KBM-7 (cell line): ENCODE measurements at regions not wholly inside any gene's neighbourhood (a gene's known extent, or its start where the extent isn't known, plus 50 kb on each side); places are given as distances from the start of the nearest gene placed in this dataset.
A peak's percentile ranks its signal among the peaks of the same experiment; 100 is the strongest.

Experiments
- DNase-seq: peaks from one replicate; pipeline ENCODE4 v3.0.0-alpha.2; 2015
- in situ Hi-C: fragments of 300-500 bp; cut with MboI; formaldehyde crosslinking; loops from 2 replicates; pipeline ENCODE4 v1.14.3; 2020; ENCODE audit warnings: low sequenced_read_pairs, low pct_unique_long_range_greater_than_20kb, mixed read lengths

DNA sequence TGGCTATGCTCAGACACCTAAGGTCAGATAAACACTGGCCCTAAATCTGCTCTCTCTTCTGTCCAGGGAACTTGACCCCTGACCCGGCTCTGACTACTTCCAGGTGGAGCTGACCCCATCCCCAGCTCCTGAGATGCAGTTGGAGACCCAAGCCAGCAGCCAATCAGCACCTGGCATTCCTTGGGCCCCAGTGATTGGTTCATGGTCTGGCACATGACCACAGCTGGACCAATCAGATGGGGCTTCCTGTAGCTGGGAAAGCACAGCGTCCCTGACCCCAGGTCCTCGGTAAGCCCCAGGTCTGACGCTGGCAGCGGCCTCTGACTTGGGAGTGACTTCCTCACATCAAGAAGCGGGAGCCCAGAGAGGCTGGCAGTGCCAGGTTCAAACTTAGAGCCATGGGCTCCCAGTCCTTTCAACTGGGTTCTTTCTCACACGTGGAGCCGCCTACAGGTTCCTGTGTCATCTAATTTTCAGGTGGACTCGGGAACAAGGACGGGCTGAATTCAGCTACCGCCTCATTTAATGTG, 915.4 kb upstream of the TMEM132C start:
- no peak for DNase-seq
- in situ Hi-C loops: no loop called here

DNA sequence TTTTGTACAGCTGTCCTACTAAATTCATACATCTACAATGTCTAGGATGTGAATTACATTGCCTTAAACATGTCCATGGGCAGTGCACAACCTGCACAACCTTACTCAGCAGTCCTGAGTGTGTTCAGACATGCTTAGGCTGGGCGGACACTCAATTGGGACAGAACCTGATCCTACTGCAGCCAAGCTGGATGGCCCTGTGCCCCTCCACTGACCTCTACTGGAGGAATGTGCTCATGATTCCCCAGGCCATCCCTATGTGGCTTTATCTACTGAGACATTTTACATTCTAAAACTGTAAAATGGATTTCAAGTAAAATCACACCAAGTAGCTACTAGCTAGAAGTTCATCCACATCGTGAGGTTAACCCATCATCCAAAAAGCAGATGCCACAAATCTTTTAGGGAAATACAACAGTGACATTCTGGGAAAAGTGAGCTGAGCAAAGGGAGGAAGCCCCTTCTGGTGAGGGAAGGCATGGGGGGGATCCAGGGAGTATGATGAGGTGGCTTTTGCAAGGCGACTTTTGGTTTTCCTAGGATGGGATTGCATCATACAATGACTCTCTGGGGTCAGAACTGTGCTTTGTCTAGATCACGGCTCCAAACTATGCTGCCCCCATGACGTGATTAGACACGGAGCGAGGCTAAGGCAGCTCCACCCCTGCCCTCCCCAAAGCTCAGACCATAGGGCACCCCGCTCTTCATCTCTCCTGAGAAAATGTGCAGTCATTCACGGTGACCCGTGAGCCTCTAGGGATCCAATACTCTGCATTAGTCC, 911.7 kb upstream of the TMEM132C start:
- DNase-seq: no peak
- in situ Hi-C loops: no loop called here

DNA sequence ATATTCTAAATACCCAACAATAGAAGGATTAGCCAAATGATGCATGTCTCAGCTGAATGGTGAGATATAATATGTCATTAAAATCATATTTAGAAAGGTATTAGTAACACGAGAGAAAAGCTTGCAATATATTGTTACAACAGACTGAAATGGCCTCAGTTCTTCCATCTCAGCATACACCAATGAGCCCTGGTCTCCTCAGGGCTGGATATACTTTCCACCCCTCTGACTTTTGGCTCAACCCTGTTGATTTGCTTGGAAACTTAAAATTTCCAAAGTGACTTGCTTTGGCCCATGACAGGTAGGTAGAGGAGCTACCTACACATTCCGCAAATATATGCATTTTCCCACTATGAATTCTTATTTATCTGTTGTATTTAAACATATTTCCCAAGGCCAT, 908.1 kb upstream of the TMEM132C start:
- in situ Hi-C loops: no loop called here
- DNase-seq: no peak

DNA sequence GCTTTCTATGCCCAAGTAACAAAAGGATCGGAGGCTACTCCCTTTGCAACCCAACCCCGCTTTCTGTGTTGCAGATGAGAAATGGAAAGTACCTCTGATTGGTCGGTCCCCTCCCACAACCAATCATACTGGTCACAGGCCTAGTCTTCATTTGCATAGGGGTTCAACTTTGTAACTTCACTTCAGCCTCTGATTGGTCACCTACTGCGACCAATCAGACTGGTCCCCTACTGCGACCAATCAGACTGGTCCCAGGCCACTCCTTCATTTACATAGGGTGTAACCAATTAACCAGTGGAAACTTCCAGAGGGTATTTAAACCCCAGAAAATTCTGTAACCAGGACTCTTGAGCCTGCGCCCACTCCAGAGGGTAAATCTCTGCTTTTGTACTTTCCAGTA, 906.4 kb upstream of the TMEM132C start:
- no peak for DNase-seq
- in situ Hi-C loops: no loop called here

DNA sequence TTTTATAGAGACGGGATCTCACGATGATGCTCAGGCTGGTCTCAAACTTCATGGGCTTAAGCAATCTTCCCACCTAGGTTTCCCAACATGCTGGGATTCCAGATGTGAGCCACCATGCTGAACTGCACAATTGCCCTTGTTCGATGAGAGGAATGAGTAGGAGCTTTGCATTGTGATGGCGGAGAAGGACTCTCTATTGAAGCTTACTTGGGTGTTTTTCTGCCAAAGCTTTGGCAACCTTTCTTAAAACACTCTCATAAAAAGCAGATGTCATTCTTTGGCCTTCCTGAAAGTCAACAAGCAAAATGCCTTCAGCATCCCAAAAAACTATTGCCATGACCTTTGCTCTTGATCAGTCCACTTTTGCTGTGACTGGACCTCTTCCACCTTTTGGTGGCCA, 904.8 kb upstream of the TMEM132C start:
- no peak for DNase-seq
- in situ Hi-C loops: no loop called here

DNA sequence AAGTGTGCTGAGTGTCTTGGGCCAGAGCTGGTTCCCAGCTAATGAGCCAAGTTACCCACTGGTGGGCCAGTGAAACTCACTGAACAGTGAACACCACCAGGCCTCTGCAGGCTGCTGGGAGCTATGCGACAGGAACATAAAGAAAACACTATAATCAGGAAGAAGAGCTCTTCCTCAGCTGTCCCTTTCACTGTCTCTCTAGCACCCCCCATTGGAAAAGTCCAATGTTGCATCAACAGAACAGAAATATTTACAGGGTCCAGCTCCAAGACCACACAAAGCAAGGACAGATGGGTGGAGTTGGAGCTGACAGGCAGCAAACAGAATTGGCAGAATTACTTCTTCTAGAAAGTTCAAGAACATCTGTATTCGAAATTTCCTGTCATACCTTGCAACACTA, 903.6 kb upstream of the TMEM132C start:
- peak; percentile 49 for DNase-seq
- in situ Hi-C loops: no loop called here

DNA sequence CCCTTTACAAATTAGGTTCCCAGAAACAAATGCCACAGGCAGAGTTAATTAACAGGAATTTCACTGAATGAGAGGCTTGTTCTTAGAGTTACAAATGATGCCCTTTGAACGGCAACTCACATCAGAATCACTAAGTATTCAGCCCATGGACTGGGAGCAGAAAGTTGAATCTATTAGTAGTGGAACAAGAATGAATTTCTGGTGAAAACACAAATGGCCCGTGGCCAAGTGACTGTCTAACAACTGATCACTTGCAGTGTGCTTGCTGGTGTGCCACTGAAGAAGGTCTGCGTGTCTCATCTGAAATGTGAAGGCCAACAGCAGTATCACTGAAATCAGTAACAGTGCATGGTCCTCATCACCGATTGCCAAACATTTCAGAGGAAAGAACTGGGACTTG, 893.4 kb upstream of the TMEM132C start:
- no peak for DNase-seq
- in situ Hi-C loops: no loop called here

DNA sequence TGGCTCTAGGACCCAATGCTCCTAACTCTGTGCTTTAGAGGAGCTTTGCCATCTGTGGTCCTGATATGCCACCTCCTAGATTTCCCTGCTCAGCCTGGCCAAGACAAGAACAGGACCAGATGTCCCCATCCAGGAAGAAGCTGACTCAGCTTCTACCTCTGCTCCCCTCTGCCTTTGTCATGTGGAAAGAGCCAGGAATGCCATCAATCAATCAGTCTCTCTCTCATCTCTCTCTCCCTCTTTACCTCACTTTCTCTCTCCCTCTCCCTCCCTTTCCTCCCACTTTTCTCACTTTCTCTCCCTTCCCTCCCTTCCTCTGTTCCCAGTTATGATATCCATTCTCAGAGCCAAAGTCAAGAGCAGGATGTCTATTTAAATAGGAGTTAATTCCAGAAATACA, 892.5 kb upstream of the TMEM132C start:
- in situ Hi-C loops: no loop called here
- no peak for DNase-seq

DNA sequence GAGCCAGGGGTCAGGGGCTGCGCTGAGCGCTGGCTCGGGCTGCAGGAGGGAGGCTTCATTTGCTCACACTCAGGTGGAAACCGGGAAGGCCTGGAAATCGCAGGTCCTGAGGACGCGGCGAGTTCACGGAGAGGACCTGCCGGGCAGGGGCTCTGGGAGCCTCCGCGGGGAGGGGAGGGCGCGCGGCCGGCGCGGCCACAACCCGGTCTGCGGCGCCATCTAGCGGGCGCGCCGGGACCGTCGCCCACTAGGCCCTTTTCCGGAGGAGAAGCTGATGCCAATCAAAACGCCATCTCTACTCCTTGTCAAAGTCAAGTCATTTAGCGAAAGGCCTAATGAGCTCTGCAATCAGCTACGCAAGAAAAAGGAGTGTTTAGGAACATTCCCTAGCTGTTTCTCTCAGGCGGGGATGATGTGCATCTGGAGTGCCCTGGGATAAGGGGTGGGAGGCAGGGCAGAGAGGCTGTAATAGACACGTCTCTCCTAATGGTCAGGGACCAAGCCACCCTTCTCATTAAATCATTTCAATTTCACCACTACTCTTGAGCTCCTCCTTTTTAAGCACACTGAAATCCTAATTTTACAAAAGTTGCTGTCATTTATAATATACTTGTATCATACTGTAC, 885.8 kb upstream of the TMEM132C start:
- in situ Hi-C loops: no loop called here
- DNase-seq: peak; percentile 59

DNA sequence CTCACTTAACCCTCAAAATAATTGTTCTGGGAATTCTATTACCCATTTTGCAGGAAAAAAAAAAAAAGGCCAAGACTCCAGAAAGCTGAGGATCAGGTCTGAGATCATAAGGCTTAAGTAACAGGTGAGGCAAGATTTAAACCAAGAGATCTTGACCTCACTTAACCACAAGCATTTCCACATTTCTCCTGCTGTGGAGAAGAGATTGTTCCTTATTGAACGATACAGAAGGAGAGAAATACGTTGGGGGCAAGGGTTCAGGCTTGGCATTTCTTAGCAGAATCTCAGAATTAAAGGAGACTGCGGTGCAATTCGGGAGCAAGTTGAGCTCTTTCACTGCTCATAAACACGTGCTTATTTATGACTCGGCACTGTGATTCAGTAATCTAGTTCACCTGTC, 885.3 kb upstream of the TMEM132C start:
- DNase-seq: no peak
- in situ Hi-C loops: no loop called here

DNA sequence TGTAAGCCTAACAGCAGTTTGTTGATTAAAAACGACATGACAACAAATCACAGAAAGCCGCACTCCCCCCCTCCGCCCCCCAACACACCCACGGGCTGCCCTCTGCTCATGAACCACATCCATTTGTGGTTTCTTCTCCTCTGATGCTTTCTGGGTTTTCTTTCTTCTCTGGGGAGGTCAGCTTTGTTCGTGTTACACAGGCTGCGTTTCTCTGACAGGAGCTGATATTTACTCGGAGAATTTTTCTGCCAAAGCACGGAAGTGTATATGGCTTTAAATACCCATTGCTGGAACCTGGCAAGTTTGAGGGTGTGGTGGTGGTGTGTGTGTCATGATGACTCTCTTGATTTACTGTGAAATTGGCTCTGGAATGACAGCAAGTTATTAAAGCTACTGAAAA, 883.7 kb upstream of the TMEM132C start:
- in situ Hi-C loops: no loop called here
- no peak for DNase-seq

DNA sequence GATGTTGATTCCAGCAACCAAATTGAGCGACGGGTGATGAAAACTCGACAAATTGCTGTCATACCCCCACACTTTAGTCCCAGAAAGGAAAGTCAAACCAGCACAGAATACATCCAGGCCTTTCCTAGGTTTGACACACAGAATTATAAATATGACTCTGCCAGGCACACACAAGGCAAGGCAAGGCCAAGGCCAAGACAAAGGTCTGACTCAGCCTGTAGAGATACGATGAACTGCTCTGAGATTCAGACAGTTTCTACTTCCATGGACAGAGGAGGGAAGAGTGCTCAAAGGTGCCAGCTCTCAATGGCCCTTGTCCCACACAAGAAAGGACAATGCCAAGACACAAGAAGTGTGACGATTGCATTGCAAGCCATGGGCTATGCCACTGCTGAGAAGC, 880.2 kb upstream of the TMEM132C start:
- no peak for DNase-seq
- in situ Hi-C loops: no loop called here

DNA sequence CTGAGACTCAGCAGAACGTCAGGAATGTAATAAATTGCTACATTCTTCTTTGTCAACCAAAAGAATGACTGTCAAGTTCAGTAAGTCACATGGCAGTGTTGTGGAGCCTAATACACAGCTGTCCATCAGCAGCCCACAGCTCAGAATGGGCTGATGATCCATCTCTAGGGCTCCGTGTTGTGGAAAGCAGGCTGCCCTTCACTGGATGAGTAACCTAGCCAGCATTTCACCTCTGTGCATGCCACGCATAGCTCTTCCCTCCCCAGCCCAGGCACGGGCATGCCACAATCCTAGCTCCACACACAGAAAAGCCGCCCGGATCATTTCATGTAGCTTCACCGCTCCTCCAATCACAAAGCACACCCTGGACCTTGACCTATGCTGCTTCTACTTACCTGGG, 878.0 kb upstream of the TMEM132C start:
- in situ Hi-C loops: no loop called here
- no peak for DNase-seq

DNA sequence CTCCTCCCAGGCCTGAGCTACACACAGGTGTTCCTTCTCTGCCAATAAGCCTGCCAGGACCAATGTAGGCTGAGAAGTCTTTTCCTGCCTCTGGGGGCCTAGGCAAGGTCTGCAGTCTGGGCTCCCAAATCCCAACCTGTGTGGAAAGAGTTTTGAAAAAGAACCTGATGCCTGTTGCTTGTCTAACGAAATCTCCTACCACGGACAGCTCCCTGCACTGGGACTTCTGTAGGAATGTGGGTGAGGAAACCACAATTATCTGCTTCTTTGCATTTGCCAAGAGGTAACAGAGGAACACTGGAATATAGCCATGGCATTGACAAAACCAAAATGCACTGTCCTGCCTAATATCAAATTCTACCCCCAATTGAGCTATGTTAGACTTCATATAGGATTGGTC, 877.0 kb upstream of the TMEM132C start:
- in situ Hi-C loops: no loop called here
- DNase-seq: no peak

DNA sequence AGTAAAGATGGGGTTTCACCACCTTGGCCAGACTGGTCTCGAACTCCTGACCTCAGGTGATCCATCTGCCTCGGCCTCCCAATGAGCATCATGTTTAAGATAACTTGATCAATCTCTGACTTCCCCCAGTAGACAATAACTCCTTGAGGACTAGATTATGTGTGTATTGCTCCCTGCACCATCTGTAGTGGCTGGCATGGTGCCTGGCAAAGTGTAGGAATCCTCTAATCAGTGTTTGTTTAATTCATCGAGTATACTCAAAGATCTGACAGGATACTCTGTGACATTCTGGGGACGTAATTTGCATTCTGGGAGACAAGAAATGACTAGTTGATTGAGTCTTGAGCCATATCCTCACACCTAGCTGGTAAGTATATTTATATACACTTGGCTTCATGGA, 873.5 kb upstream of the TMEM132C start:
- DNase-seq: no peak
- in situ Hi-C loops: no loop called here

DNA sequence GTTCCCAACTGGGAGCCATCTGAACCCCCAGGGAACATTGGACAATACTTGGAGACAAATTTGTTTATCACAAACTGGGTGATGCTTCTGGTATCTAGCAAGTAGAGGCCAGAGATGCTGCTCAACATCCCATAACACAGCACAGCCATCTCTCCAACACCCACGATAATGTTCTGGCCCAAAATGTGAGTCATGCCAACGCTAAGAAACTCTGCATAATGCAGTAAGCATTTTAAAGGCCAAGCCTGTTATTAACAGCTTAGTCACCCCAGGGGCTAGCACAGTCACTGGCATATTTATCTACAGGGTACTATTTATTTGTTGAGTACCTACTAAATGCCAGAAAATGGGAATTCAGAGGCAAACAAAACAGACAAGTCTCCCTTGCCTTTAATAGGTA, 873.1 kb upstream of the TMEM132C start:
- in situ Hi-C loops: no loop called here
- DNase-seq: no peak

DNA sequence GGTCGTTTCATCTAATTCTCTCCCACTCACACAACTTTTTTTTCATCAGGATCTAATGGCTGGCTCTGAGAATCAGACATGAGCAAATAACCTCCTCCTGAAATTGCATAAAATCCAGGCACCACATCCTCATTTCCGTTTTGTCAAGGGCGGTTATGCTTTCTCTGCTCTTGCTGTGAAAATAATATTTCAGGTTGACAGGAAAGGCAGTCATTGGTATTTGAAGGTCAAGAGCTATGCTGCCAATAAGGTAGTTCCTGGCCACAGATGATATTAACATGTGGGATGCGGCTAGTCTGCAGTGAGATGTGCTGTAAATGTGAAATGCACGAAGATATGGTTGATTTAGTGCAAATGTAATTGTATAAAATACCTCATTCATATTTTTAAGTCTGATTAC, 870.2 kb upstream of the TMEM132C start:
- DNase-seq: no peak
- in situ Hi-C loops: no loop called here

DNA sequence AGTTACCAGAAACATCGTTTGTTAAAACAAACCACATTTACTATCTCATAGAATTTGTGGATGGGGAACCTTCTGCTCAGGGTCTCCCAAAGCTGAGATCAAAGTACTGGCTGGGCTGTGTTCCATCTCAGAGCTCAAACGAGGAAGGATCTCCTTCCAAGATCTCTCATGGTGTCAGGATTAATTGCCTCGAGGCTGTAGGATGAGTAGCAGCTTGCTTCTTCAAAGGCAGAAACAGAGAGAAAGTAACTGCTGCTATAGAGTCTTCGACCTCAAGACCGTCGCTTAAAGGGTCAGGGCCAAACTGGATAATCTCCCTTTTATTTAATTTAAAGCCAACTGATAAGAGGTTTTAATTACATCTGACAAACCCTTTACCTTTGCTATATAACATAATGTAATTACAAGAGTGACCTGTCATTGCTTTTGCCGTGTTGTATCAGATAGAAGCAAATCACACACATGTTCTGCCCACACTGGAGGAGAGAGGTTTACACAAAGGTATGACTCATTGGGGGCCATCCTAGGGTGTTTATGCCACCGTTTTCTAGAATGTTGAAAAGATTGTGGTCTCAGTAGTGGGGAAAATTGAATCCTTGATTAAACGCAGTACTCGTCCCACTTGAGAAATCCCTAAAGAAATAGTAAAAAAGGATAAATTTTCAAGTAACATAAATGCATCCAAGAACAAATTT, 868.8 kb upstream of the TMEM132C start:
- in situ Hi-C loops: no loop called here
- no peak for DNase-seq

DNA sequence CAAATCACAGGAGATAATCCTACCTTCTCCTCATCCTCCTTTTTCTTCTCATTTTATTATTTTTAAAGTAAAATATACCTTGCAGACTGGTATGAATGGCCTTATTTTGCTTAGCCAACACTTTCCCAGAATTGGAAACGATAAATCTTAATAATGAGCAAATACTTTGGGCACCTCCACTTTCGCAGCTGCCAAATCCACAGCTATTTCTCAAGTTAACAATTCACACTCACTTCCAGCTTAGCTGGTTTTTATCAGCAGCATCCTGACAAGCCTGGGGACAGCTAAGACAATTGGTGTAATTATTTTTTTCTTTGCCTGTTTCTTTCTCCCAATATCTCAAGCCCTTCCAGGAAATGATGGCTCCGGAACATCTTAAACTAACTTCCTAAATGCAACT, 867.5 kb upstream of the TMEM132C start:
- in situ Hi-C loops: no loop called here
- DNase-seq: no peak

DNA sequence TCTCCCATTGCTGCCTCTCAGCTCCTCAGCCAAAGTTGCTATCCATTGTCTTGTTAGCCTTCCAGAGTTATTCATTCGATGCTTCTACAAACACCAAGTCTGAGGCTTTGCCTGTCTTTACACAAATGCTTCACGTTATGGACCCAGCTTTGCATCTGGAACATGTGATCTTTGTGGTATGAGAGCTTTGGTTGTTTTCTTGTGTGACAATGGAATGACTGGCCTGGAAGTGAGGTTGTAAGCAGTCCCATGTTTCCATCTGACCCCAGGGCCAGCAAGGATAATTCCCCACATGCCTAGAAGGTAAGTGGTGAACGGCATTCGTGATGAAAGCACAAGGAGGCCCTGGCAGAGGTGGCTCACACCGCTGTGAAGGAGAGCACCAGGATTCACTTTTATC, 866.7 kb upstream of the TMEM132C start:
- DNase-seq: no peak

More for the DNA sequence above, 866.7 kb upstream of the TMEM132C start:
- in situ Hi-C loops: no loop called here
